ENCODE measurements at regions not wholly inside any gene's neighbourhood (a gene's known extent, or its start where the extent isn't known, plus 50 kb on each side); places are given as distances from the start of the nearest gene placed in this dataset.

GRCh38 chr3:171954690-171955383 lies 84.5 kb upstream of the FNDC3B start:
- WGBS, 2 donors (ENCODE audit: low coverage in 1 of 2), result 63 to 81% methylated on average over 6 of the region's 6 CpGs
- intact Hi-C loops (cut with DNase I; ENCODE audit: low total_unique reads) (no loop called here), in situ Hi-C loops (cut with MboI; ENCODE audit: low pct_ligation_motif_present in 1 of 4, low pct_unique_long_range_greater_than_20kb in 1 of 4, low sequenced_read_pairs in 3 of 4) (no loop called here)
- Histone ChIP-seq H3K27ac (no peak overlapping the region), H3K27me3 (no peaks in the 10 kb centered on the region), H3K9me3 (no peaks in the 10 kb centered on the region), H3K4me3 (no peak overlapping the region), H3K36me3 (no peaks in the 10 kb centered on the region), H3K4me1 (peaks cover 0 to 22% (median 0%) of the 10 kb centered on the region in 4 donors)
- DNase-seq, result no peak
- TF ChIP-seq POLR2AphosphoS5 (IDR thresholded peaks at IDR 0.05), result no peak
- TF ChIP-seq POLR2A (IDR thresholded peaks at IDR 0.05), result no peak
- TF ChIP-seq EP300 (IDR thresholded peaks at IDR 0.05; ENCODE audit: low read depth), result no peak
- TF ChIP-seq CTCF (IDR thresholded peaks at IDR 0.05), result no peak

GRCh38 chr3:171955598-171955997 lies 83.8 kb upstream of the FNDC3B start:
- Histone ChIP-seq H3K4me3 (no peak overlapping the region), H3K36me3 (no peaks in the 10 kb centered on the region), H3K9me3 (no peaks in the 10 kb centered on the region), H3K27ac (no peak overlapping the region), H3K4me1 (peaks cover 0 to 26% (median 2%) of the 10 kb centered on the region in 4 donors), H3K27me3 (no peaks in the 10 kb centered on the region)
- intact Hi-C loops (cut with DNase I; ENCODE audit: low total_unique reads) (no loop called here), in situ Hi-C loops (cut with MboI; ENCODE audit: low pct_ligation_motif_present in 1 of 4, low pct_unique_long_range_greater_than_20kb in 1 of 4, low sequenced_read_pairs in 3 of 4) (no loop called here)
- TF ChIP-seq POLR2A (IDR thresholded peaks at IDR 0.05) (no peak), EP300 (IDR thresholded peaks at IDR 0.05; ENCODE audit: low read depth) (no peak), POLR2AphosphoS5 (IDR thresholded peaks at IDR 0.05) (no peak), CTCF (IDR thresholded peaks at IDR 0.05) (no peak)
- 88 to 96% methylated on average over 3 of the region's 3 CpGs for WGBS, 2 donors (ENCODE audit: low coverage in 1 of 2)
- DNase-seq, result no peak

GRCh38 chr3:171956181-171956683 lies 83.1 kb upstream of the FNDC3B start:
- no peak overlapping the region for H3K4me3 ChIP-seq
- H3K36me3 ChIP-seq, result no peaks in the 10 kb centered on the region
- no peak for DNase-seq
- no peak overlapping the region for H3K27ac ChIP-seq
- H3K4me1 ChIP-seq, result peaks cover 0 to 31% (median 3%) of the 10 kb centered on the region in 4 donors
- 78 to 92% methylated on average over 2 to 13 of the region's 13 CpGs for WGBS, 2 donors (ENCODE audit: low coverage in 1 of 2)
- TF ChIP-seq CTCF (IDR thresholded peaks at IDR 0.05), result no peak
- no peak for TF ChIP-seq POLR2AphosphoS5 (IDR thresholded peaks at IDR 0.05)
- no peak for TF ChIP-seq EP300 (IDR thresholded peaks at IDR 0.05; ENCODE audit: low read depth)
- TF ChIP-seq POLR2A (IDR thresholded peaks at IDR 0.05), result no peak
- no peaks in the 10 kb centered on the region for H3K9me3 ChIP-seq
- intact Hi-C loops (cut with DNase I; ENCODE audit: low total_unique reads), result no loop called here
- in situ Hi-C loops (cut with MboI; ENCODE audit: low pct_ligation_motif_present in 1 of 4, low pct_unique_long_range_greater_than_20kb in 1 of 4, low sequenced_read_pairs in 3 of 4), result no loop called here
- H3K27me3 ChIP-seq, result no peaks in the 10 kb centered on the region

- in situ Hi-C loops (cut with MboI; ENCODE audit: low pct_ligation_motif_present in 1 of 4, low pct_unique_long_range_greater_than_20kb in 1 of 4, low sequenced_read_pairs in 3 of 4), result no loop called here
- intact Hi-C loops (cut with DNase I; ENCODE audit: low total_unique reads), result no loop called here
- Histone ChIP-seq H3K4me3 (no peak overlapping the region), H3K27ac (no peak overlapping the region), H3K9me3 (no peaks in the 10 kb centered on the region), H3K27me3 (no peaks in the 10 kb centered on the region), H3K4me1 (peaks cover 0 to 31% (median 3%) of the 10 kb centered on the region in 4 donors), H3K36me3 (no peaks in the 10 kb centered on the region)
- TF ChIP-seq POLR2A (IDR thresholded peaks at IDR 0.05) (no peak), POLR2AphosphoS5 (IDR thresholded peaks at IDR 0.05) (no peak), CTCF (IDR thresholded peaks at IDR 0.05) (no peak), EP300 (IDR thresholded peaks at IDR 0.05; ENCODE audit: low read depth) (no peak)
- no peak for DNase-seq
- 57 to 71% methylated on average over 1 to 2 of the region's 2 CpGs for WGBS, 2 donors (ENCODE audit: low coverage in 1 of 2)
Measured at GRCh38 chr3:171956705-171957104, 82.7 kb upstream of the FNDC3B start.

All from transverse colon (tissue), 4 donors.